ENCODE measurements at regions not wholly inside any gene's neighbourhood (a gene's known extent, or its start where the extent isn't known, plus 50 kb on each side); places are given as distances from the start of the nearest gene placed in this dataset.

- Histone ChIP-seq H3K4me2 (ENCODE audit: low read length) (no peak overlapping the region), H3K9me2 (ENCODE audit: low read depth, low read length) (no peaks in the 10 kb centered on the region), H3K9ac (ENCODE audit: low read length) (no peak overlapping the region), H3K36me3 (ENCODE audit: insufficient read depth, low read length) (no peaks in the 10 kb centered on the region), H3K79me2 (ENCODE audit: insufficient read depth, low read length) (no peaks in the 10 kb centered on the region), H4K20me1 (ENCODE audit: insufficient read depth, low read length) (no peaks in the 10 kb centered on the region), H2AFZ (ENCODE audit: low read length) (no peak overlapping the region), H3K27me3 (ENCODE audit: insufficient read depth, low read length) (no peaks in the 10 kb centered on the region), H3K9me3 (ENCODE audit: low read length) (no peaks in the 10 kb centered on the region), H3K4me1 (ENCODE audit: insufficient read depth, low read length, severe bottlenecking) (no peaks in the 10 kb centered on the region), H3K27ac (ENCODE audit: low read depth, low read length, poor library complexity, severe bottlenecking) (no peak overlapping the region), H3F3A (ENCODE audit: insufficient read depth, low read length) (no peaks in the 10 kb centered on the region), H3K4me3 (ENCODE audit: low read depth, low read length, poor library complexity, severe bottlenecking) (no peak overlapping the region)
- no peak for TF ChIP-seq CTCF (IDR thresholded peaks at IDR 0.05; ENCODE audit: low read length)
- TF ChIP-seq EZH2 (IDR thresholded peaks at IDR 0.05; ENCODE audit: borderline replicate concordance, low read length): no peak
Observed at GRCh38 chr5:164137095-164137494, 631.7 kb downstream of the MAT2B start.

- H3F3A ChIP-seq (ENCODE audit: insufficient read depth, low read length): no peaks in the 10 kb centered on the region
- H3K27me3 ChIP-seq (ENCODE audit: insufficient read depth, low read length): no peaks in the 10 kb centered on the region
- TF ChIP-seq CTCF (IDR thresholded peaks at IDR 0.05; ENCODE audit: low read length): no peak
- TF ChIP-seq EZH2 (IDR thresholded peaks at IDR 0.05; ENCODE audit: borderline replicate concordance, low read length): no peak
- no peaks in the 10 kb centered on the region for H3K9me2 ChIP-seq (ENCODE audit: low read depth, low read length)
- no peak overlapping the region for H2AFZ ChIP-seq (ENCODE audit: low read length)
- no peaks in the 10 kb centered on the region for H3K9me3 ChIP-seq (ENCODE audit: low read length)
- H4K20me1 ChIP-seq (ENCODE audit: insufficient read depth, low read length): no peaks in the 10 kb centered on the region
- H3K4me2 ChIP-seq (ENCODE audit: low read length): no peak overlapping the region
- no peak overlapping the region for H3K27ac ChIP-seq (ENCODE audit: low read depth, low read length, poor library complexity, severe bottlenecking)
- no peak overlapping the region for H3K4me3 ChIP-seq (ENCODE audit: low read depth, low read length, poor library complexity, severe bottlenecking)
- no peaks in the 10 kb centered on the region for H3K4me1 ChIP-seq (ENCODE audit: insufficient read depth, low read length, severe bottlenecking)
- H3K36me3 ChIP-seq (ENCODE audit: insufficient read depth, low read length): no peaks in the 10 kb centered on the region
- H3K79me2 ChIP-seq (ENCODE audit: insufficient read depth, low read length): no peaks in the 10 kb centered on the region
- H3K9ac ChIP-seq (ENCODE audit: low read length): no peak overlapping the region
Observed at GRCh38 chr5:164139423-164139822, 634.0 kb downstream of the MAT2B start.

GRCh38 chr5:164145458-164145857 lies 640.0 kb downstream of the MAT2B start:
- no peak for TF ChIP-seq EZH2 (IDR thresholded peaks at IDR 0.05; ENCODE audit: borderline replicate concordance, low read length)
- no peak for TF ChIP-seq CTCF (IDR thresholded peaks at IDR 0.05; ENCODE audit: low read length)
- no peak overlapping the region for H3K27ac ChIP-seq (ENCODE audit: low read depth, low read length, poor library complexity, severe bottlenecking)
- H3K79me2 ChIP-seq (ENCODE audit: insufficient read depth, low read length): no peaks in the 10 kb centered on the region
- H3K4me2 ChIP-seq (ENCODE audit: low read length): no peak overlapping the region
- H3K27me3 ChIP-seq (ENCODE audit: insufficient read depth, low read length): no peaks in the 10 kb centered on the region
- H2AFZ ChIP-seq (ENCODE audit: low read length): no peak overlapping the region
- H3K9me2 ChIP-seq (ENCODE audit: low read depth, low read length): no peaks in the 10 kb centered on the region
- H4K20me1 ChIP-seq (ENCODE audit: insufficient read depth, low read length): no peaks in the 10 kb centered on the region
- H3K4me1 ChIP-seq (ENCODE audit: insufficient read depth, low read length, severe bottlenecking): no peaks in the 10 kb centered on the region
- H3F3A ChIP-seq (ENCODE audit: insufficient read depth, low read length): no peaks in the 10 kb centered on the region
- no peaks in the 10 kb centered on the region for H3K9me3 ChIP-seq (ENCODE audit: low read length)
- H3K36me3 ChIP-seq (ENCODE audit: insufficient read depth, low read length): no peaks in the 10 kb centered on the region
- no peak overlapping the region for H3K9ac ChIP-seq (ENCODE audit: low read length)
- no peak overlapping the region for H3K4me3 ChIP-seq (ENCODE audit: low read depth, low read length, poor library complexity, severe bottlenecking)
